GM10248 (cell line): ENCODE measurements at regions not wholly inside any gene's neighbourhood (a gene's known extent, or its start where the extent isn't known, plus 50 kb on each side); places are given as distances from the start of the nearest gene placed in this dataset.

Source experiments
- CTCF ChIA-PET: fragments of 300-600 bp; sonication (Branson Sonifier 250); formaldehyde crosslinking; extraction: SDS; loops from one replicate; lab custom pipeline; 2021; ENCODE audit warnings: antibody characterized with exemption; lab: Yijun Ruan, JAX
- POLR2A ChIA-PET: fragments of 350-650 bp; sonication (Branson Sonifier 250); formaldehyde crosslinking; extraction: SDS; loops from one replicate; lab custom pipeline; 2020; ENCODE audit warnings: antibody characterized with exemption; lab: Yijun Ruan, JAX
- DNase-seq: peaks from one replicate; pipeline ENCODE4 v3.0.0; 2012; ENCODE audit errors: extremely low spot score
- CTCF ChIP-seq: IDR thresholded peaks from 2 replicates; pipeline ENCODE4 v1.5.1; 2012; ENCODE audit warnings: mild to moderate bottlenecking, low read depth; ENCODE audit errors: extremely low read depth, missing control alignments, control extremely low read depth

- CTCF ChIA-PET: no interaction called here
- POLR2A ChIA-PET: no interaction called here
- no peak for TF ChIP-seq CTCF
- DNase-seq: no peak
Observed at GRCh38 chr5:103923616-103924168, 361.1 kb upstream of the NUDT12 start.

GRCh38 chr5:103919506-103919905 lies 356.9 kb upstream of the NUDT12 start:
- POLR2A ChIA-PET: no interaction called here
- no peak for DNase-seq
- no peak for TF ChIP-seq CTCF
- CTCF ChIA-PET: interaction anchor here (1.3 to 3.8 kb wide), 2 partner anchors 9 to 33 kb away, joined by 3 to 16 read pairs; no protein-coding TSS in a partner anchor

DNA sequence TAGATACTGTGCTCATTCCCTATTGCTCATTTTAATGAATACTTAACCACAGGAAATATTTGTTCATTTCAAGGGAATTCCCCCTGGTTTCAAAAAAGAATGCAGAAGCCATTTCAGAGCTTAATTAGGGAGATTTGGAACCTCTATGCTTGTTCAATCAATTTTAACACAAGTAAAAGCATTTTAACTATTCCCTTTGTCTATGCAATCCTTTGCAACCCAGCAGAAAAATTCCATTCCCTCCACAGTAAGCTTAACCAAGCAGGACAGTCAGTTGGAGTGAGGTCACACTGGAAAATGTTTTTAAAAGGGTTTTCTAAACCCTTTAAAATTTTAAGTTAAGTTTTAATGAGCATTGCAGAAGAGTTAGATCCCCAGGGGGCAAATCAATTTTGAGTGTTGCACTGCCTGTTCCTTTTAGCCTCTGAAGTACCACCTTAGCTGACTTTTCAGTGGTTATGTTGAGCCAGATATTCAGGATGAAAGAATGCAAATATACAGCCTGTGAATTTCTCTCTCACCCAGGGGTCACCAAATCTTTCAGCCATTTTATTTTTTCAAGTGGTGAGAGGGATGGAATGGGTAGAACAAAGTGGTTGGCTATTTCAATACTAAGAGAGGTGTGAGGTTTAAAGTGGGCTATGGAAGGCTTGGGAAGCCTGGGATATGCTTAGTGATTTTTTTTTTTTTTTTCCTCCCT lies 356.2 kb upstream of the NUDT12 start:
- POLR2A ChIA-PET: no interaction called here
- no peak for DNase-seq
- CTCF ChIA-PET: interaction anchor here (1.3 to 3.8 kb wide), 2 partner anchors 10 to 34 kb away, joined by 3 to 16 read pairs; no protein-coding TSS in a partner anchor
- TF ChIP-seq CTCF: no peak

- POLR2A ChIA-PET: no interaction called here
- DNase-seq: no peak
- CTCF ChIA-PET: no interaction called here
- TF ChIP-seq CTCF: no peak
Observed at GRCh38 chr5:103915081-103915480, 352.5 kb upstream of the NUDT12 start.

DNA sequence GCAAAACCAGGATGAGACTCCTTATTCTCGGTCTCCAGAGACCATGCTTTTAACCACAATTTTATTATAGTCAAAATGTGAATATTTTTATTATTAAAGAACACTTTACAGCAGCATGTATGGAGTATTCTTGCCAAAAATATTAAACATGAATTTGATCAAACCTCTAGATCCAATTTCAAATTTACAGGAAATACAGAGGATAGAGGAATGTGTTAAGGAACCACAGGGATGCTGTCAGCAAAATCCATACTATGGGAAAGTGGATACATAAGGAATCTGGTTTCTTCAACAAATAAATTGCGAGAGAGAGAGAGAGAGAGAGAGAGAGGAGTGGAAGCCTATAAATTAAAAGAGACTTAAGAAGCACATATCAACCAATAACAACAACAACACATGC lies 348.2 kb upstream of the NUDT12 start:
- no peak for TF ChIP-seq CTCF
- ChIA-PET POLR2A (no interaction called here), CTCF (interaction anchor here (2.1 kb wide), 1 partner anchor 19 kb away, joined by 8 read pairs; no protein-coding TSS in a partner anchor)
- DNase-seq: no peak

GRCh38 chr5:103910011-103910410 lies 347.4 kb upstream of the NUDT12 start:
- ChIA-PET POLR2A (no interaction called here), CTCF (interaction anchor here (1.5 to 2.1 kb wide), 2 partner anchors 20 to 23 kb away, joined by 3 to 8 read pairs; no protein-coding TSS in a partner anchor)
- no peak for TF ChIP-seq CTCF
- DNase-seq: no peak
